HG03565 (cell line): ENCODE measurements at regions not wholly inside any gene's neighbourhood (a gene's known extent, or its start where the extent isn't known, plus 50 kb on each side); places are given as distances from the start of the nearest gene placed in this dataset.
"Not testable (repeated sequence)": the region's sequence is repeated elsewhere in the genome, so short reads cannot be mapped to it uniquely, and the experiment has no call there.

ENCODE experiments used
- ATAC-seq: cut with Tn5 transposase; IDR thresholded peaks from one replicate; pipeline ENCODE4 v1.9.1; 2021; ENCODE audit warnings: mild to moderate bottlenecking, moderate library complexity; ENCODE audit not compliant: unreplicated experiment

DNA sequence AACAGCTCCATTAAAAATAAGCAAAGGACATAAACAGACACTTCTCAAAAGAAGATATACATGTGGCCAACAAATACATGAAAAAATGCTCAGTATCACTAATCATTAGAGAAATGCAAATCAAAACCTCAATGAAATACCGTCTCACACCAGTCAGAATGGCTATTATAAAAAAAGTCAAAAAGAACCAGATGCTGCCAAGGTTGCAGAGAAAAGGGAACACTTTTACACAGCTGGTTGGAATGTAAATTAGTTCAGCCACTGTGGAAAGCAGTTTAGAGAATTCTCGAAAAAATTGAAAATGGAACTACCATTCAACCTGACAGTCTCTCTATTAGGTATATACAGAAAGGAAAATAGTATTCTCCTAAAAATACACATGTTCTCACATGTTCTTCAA is 102.4 kb upstream of the FIBIN start:
- no peak for ATAC-seq

DNA sequence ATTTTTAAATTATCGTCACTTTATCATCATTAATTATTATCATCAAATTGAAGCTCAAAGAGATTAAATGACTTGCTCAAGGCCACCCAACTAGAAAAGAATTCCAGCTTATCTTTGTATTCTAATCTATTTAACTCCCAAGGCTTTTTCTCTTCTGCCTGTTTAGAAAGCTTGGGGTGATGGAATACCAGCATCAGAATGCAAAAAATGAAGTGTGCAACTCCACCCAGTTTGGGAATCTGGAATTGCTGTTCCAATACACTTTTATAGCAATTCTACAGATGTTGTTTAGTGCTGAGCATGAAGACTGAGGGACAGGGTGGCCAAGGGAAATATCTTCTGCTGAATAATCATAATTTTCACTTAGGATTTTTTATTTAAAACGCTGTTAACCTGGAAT is 97.2 kb upstream of the FIBIN start:
- no peak for ATAC-seq

DNA sequence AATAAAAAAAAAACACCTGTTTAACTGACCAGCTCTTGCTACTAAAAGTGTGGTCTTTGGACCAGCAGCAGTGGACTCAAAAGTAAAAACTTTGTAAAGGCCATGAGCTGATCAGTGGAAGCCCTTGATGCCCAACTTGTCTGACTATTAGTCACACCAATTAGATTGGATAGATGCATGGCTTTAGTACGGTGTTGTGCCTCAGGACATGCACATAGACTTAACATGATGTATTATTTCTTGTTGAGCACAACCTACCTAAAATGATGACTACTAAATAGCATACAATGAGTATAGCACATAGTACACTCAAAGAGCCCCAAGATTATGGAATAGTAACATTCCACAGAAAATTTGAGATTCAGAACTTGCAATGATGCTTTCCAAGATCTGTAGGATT is 95.1 kb upstream of the FIBIN start:
- no peak for ATAC-seq

DNA sequence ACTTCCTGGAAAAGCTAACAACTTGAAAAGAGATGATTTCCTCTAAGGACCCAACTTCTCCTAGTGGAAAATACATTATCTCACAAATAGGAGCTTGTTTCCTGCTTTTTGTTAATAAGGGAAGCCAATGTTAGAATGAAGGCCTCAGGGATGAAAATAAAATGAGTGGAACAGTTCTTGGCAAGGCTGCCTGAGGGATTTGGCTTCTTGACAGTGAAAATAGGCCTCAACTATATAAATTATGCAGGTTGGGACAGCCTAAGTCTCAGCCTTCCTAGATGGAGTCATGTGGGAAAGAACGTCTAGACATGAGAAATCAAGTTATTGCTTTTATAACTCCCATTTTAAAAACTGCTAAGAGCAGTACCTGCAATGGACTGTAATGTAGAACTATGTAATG is 92.8 kb upstream of the FIBIN start:
- no peak for ATAC-seq

DNA sequence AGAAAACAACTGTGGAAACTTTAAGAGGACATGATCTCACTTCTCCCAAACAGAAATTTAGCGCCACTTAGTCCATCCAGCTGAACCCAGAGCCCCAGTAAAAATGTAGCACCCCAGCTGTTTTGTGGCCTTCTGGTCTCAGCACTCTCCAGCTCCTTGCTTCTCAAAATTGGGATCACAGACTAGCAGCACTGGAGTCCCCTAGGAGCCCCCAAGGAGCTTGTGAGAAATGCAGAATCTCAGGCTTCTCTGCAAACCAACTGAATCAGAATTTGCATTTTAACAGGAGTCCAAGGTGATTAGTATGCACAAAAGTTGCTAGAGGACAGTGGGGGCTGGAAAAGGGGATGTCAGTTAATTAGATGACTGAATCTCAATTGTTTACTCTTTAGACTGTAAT is 89.8 kb upstream of the FIBIN start:
- ATAC-seq = no peak

DNA sequence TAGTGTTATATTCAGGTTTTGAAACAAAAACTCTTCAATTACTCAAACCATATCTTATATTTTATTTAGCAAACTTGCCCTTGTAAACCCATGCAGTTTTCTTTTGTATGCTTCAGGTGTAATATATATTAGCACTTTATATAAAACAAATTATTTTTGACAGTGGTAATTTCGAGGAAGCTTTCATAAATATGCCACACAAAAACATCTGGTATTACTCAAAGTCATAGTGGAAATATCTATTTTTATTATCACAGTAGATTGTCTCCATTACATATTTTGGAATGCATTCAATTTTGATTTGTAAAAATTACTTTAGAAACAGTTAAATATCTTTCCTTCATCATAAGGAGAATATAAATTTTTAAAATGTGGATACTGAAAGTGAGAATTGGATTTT is 89.1 kb upstream of the FIBIN start:
- no peak for ATAC-seq

DNA sequence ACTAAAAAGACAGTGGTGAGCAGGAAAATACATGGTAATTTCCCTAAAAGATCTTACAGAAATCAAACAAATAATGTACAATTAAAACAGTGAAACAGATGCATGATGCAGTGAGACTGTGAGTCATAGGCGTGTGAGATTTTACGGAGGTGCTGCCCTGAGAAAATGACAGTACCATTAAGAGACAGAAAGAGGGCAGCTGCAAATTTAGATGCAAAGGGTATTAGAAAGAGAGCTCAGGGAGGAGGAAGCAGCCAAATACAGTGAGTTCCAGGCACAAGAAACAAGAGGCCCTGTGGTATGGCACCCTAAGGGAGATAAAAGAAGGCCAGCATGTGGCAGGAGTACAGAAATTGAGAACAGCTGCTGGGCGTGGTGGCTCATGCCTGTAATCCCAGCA is 88.5 kb upstream of the FIBIN start:
- no peak for ATAC-seq

DNA sequence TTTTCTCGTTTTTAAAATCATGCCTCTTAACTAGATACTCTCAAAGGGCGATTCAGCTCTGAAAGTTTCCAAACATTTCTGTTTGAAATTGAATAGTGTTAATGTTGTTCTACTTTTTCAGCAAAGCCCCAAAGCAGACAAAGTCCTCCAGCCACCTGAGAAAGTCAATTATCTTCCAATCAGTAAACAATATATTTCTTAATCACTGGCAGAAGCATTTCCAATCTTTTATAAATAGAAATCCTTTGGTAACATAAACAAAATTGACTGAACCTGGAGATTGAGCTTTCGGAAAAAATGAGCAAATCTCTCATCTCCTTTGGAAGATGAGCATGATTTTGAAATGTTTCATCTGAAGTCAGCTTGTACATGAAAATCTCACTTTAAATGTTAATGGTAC is 84.4 kb upstream of the FIBIN start:
- ATAC-seq = no peak

DNA sequence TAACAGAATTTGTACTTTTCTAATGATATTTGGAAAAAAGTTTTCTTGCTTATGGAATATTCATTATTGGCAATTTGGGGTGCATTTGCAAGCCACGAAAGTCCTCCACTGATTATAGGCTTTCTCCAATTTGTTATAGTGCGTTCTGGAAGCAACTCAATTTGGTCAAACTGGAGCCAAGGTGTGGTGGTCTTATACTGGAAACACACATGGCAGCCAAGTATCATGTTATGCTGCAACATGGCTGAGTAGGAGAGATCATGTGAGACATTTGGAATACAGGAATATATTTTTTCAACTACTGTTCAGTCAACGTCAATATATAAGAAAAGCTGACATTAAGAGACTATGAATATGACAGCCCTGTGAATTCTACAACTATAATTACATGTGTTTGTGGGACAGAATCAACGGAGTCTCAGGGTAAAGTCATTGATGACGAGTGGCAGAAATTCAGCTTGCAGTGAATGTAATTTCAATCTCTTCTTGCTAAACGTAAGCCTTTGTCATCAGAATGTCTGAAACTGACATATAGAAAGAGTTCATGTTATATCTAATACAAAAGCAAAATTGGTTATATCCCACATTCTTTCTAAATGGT is 83.8 kb upstream of the FIBIN start:
- no peak for ATAC-seq

DNA sequence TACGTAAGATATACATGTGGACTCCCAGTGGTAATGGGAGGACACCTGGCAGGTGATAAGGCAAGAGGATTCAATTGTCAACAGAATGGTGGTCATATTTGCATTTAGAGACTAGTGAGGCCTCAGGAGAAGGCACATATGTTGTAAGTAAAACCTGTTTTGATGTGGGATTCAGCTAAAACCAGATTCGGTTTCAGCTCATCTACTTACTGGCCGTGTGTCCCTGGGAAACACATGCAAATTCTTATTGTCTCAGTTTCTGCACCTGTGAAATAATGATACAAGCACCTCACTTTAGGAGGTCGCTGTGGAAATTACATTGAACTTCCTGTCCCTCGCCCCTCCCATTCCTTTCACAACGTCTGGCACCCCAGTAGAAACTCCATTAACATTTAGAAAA is 78.9 kb upstream of the FIBIN start:
- peak; percentile 59 for ATAC-seq

DNA sequence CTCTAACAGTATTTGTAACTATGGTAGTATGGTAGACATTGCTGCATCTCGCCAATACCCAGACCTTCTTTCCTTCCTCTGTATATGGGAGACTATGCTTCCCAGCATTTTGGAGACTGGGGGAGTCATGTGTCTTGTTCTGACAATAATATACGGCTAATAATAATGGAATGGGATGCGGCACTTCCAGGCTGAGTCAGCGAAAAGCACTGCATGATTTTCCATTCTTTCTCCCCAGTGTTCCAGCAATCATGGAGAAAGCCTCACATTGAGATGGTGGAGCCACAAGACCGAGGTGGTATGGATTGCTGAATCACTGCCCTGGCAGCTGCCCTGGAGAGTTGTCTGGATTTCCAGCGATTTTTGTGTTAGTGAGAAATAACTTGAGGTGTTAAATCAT is 77.1 kb upstream of the FIBIN start:
- no peak for ATAC-seq

DNA sequence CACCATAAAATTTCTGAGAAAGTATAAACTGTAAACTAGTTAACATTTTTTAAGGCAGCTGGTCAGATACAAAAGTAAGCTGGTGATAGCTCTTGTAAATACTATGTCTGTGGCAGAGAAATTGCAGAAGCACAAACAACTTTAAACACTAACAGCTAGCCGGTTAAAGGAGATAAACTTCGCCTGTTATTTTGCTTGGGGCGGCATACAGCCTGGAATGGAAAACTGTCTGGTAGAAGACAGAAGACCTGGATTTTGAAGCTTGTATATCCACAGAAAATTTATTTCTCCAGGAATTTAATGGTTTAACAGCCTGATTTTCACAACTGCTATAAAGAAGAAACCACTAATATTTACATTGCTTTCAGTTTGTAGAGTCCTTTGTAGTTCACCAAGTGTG is 65.3 kb upstream of the FIBIN start:
- no peak for ATAC-seq

DNA sequence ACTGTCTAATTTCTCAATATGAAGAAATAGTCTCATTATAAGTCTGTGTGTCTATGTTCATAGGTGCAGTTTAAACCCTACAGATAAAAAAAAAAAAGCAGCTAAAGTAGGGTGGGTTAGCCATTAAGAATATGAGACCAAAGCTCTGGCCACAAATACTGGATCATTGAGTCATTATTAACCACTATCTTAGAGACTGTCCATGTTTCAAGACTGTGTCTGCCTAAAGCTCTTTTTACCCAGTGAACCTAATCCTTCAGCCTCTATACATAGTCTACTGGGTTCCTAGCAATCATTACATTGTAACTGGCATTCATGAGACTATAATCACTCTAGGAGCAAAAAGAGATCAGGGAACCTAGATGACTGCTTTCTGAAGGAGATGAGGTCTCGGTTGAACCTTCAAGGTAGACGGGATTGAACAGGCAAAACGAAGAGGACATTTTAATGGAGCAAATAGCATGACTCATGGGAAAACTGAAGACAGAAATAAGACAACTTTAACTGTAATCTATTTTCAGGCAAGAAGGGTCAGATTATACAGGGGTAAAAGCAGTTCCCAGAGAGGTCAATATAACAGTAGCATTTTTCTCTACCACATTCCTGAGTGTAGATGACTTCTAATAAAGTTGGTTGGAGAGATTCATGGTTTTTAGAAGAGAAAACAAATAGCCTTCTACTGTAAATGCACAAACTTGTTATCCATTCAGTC is 64.0 kb upstream of the FIBIN start:
- ATAC-seq = no peak

DNA sequence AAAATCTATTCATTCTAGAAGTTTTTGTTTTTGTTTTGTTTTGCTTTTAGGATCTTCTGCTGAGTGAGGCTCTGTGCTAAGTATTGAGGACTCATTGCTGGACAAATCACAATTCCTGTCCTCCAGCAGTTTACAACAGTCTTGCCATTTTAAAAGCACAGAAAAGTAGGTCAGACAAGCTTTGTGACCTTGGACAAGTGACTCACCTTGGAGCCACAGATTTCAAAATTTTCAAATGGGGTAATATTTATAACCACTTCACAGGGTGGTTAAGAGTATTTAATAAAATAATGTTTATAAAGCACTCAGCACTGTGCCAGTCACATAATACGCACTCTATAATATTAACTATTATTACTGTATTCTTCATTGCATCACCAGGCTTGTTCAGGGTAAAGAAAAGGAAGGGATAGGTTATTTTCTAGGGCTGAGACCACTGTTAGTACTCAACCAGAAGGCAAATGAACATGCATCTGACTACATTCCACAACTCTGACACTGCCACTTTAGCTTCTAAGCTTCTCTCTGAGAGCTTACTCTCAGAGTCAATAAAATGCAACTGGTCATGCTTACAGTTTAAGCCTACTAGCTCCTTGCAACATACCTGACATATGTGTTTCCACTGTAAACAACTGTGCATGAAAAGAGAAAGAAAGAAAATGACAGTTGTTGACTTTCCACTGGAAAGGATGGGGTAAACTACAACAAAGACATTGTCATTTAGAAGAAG is 63.2 kb upstream of the FIBIN start:
- ATAC-seq = no peak

DNA sequence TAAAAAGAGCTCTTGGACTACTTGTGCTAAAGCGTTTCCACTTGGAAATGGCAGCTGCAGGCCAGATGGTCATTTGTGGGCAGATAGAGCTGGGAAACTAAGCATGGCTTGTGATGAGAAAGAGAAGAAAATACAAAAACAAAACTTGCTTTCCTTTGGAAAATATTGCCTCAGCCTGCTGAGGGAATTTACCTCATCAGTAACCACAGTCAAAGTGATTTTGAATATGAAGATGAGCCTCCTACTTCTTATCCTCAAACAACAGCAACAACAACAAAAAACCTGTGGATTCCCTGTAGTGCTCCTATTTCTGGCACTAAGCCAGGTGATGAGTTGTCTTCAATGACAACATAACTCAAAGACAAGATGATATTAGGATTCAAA is 62.7 kb upstream of the FIBIN start:
- ATAC-seq = no peak

DNA sequence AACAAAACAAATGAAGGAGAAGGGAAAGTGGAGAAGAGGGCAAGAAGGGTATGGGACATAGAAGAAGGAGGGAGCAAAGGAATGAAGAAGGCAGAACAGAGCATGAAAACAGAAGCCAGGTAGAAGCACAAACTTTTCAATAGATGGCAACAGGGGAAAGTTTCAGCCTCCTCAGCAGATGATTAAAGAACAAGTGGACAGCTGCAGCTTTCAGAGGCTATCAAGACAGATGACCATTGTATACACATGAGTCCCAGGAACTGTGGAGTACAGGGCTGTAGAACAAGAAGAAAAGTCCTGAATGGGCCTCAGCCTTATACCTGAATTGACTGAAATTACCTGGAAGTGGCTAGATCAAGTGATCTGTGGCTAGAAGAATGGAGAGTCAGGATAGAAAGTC is 62.0 kb upstream of the FIBIN start:
- ATAC-seq = no peak

DNA sequence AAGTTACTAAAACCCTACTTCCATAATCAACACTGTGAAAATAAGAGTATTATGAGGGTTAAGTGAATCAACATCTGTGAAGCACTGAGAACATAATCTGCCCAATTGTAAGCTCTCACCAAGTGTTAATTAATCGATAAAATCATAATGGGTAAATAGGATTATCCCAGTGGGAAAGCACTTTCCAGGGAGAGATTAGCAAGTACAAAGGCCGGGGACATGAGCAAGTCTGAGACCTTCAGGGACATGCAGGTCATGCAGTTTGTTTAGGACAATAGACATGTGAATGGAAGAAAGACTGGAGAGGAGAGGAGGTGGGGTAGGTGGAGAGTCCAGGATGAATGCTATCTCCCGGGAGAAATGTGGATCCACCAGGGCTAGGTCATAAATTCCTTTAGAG is 57.8 kb upstream of the FIBIN start:
- ATAC-seq = no peak

DNA sequence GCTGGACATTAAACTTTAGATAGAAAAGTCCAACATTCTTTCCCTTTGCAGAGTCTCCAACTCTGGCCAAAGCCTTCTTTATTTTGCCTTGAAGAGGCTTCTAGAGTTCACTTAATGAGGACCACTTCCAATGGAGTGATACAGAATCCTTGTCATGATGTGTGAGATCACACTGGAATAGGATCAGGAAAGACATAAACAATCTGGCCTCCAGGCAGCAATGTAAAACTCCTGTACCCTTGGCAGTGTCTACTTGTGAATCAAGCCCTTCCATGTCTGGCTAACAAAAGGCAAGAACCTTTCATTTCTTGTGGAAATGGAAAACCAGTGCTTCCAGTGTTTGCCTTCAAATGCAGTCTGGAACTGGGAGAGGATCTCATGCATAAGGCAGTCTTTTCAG is 56.5 kb upstream of the FIBIN start:
- ATAC-seq = no peak

DNA sequence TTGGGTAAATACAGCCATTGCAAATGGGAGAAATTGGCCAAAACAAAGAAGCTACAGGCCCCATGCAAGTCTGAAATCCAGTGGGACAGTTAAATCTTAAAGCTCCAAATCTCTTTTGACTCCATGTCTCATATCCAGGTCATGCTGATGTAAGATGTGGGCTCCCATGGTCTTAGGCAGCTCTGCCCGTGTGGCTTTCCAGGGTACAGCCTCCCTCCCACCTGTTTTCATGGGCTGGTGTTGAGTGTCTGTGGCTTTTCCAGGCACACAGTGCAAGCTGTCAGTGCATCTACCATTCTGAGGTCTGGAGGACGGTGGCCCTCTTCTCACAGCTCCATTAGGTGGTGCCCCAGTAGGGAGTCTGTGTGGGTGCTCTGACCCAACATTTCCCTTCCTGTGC is 53.4 kb upstream of the FIBIN start:
- ATAC-seq = not testable (repeated sequence)

DNA sequence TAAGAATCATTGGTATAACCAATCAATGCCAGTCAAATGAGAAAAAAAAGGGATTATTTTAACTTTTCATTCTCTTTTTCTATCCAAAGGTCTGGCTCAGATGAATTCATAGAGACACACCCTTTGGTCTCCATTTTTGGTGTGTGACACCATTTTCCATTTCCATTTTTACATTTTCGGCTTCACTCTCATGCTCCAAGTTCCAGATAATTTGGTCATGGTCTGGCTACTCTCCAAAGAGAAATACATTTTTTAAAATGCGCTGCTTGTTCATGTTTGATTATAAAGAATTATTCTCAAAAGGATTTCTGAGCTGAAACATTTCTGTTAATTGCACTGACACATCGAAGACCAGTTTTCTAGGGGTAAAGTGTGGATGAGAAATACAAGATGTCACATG is 51.6 kb upstream of the FIBIN start:
- ATAC-seq = no peak

DNA sequence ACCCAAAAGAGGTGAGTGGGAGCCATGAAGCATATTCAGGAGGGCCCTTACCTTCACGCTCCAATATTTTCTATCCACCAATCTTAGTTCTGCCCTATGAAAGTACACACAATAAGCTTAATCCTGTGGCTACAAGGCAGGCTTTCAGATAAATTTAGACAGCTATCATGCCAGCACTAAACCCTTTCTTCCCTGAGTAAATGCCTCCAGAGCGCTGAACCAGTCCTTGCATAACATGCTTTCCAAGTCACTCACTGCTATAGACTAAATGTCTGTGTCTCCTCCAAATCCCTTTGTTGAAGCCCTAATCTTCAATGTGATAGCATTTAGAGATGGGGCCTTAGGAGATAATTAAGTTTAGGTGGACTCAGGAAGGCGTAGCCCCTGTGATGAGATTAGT is 50.3 kb upstream of the FIBIN start:
- no peak for ATAC-seq
